ENCODE measurements at regions not wholly inside any gene's neighbourhood (a gene's known extent, or its start where the extent isn't known, plus 50 kb on each side); places are given as distances from the start of the nearest gene placed in this dataset.
A peak's percentile ranks its signal among the peaks of the same experiment; 100 is the strongest.
"Not testable (repeated sequence)": the region's sequence is repeated elsewhere in the genome, so short reads cannot be mapped to it uniquely, and the experiment has no call there.

GRCh38 chr3:6737630-6738029 is 123.3 kb upstream of the GRM7 start:
- DNase-seq = no peak

GRCh38 chr3:6739288-6739687 is 121.6 kb upstream of the GRM7 start:
- DNase-seq = no peak

- no peak for DNase-seq
Measured at GRCh38 chr3:6743067-6743720, 117.7 kb upstream of the GRM7 start.

- DNase-seq = no peak
Measured at GRCh38 chr3:6746443-6746842, 114.5 kb upstream of the GRM7 start.

- no peak for DNase-seq
Measured at GRCh38 chr3:6747017-6747416, 113.9 kb upstream of the GRM7 start.

- DNase-seq = no peak
Measured at GRCh38 chr3:6750782-6751181, 110.1 kb upstream of the GRM7 start.

- DNase-seq = no peak
Measured at GRCh38 chr3:6753536-6753935, 107.4 kb upstream of the GRM7 start.

- DNase-seq = not testable (repeated sequence)
Measured at GRCh38 chr3:6769532-6770396, 91.2 kb upstream of the GRM7 start.

GRCh38 chr3:6770397-6770690 is 90.6 kb upstream of the GRM7 start:
- DNase-seq = no peak

- no peak for DNase-seq
Measured at GRCh38 chr3:6771171-6771570, 89.7 kb upstream of the GRM7 start.

- peak; percentile 11 for DNase-seq
Measured at GRCh38 chr3:6779140-6779539, 81.8 kb upstream of the GRM7 start.

- DNase-seq = no peak
Measured at GRCh38 chr3:6781092-6781491, 79.8 kb upstream of the GRM7 start.

- DNase-seq = no peak
Measured at GRCh38 chr3:6785726-6786125, 75.2 kb upstream of the GRM7 start.

- DNase-seq = no peak
Measured at GRCh38 chr3:6791161-6791560, 69.8 kb upstream of the GRM7 start.

GRCh38 chr3:6799264-6799915 is 61.5 kb upstream of the GRM7 start:
- DNase-seq = peak; percentile 85

GRCh38 chr3:6803619-6804018 is 57.3 kb upstream of the GRM7 start:
- no peak for DNase-seq

- DNase-seq = no peak
Measured at GRCh38 chr3:6805236-6805635, 55.7 kb upstream of the GRM7 start.

GRCh38 chr3:6806991-6807390 is 53.9 kb upstream of the GRM7 start:
- no peak for DNase-seq

- DNase-seq = no peak
Measured at GRCh38 chr3:6807967-6808588, 52.8 kb upstream of the GRM7 start.

GRCh38 chr3:6809349-6809748 is 51.6 kb upstream of the GRM7 start:
- DNase-seq = no peak
